PC-3 (cell line): ENCODE measurements at regions not wholly inside any gene's neighbourhood (a gene's known extent, or its start where the extent isn't known, plus 50 kb on each side); places are given as distances from the start of the nearest gene placed in this dataset.

Source experiments
- ATAC-seq: fragments of 200-7000 bp; cut with Tn5 transposase; 2 replicates; pipeline ENCODE4 v1.9.1; 2020; ENCODE audit warnings: mild to moderate bottlenecking, moderate library complexity
- BruUV-seq: library from RNA; stranded (reverse); fragments of 400-500 nt; replicated peaks from 2 replicates; lab custom pipeline; 2021; lab: Mats Ljungman, UMichigan
- CTCF ChIA-PET: fragments of 300-600 bp; sonication (Branson Sonifier 250); formaldehyde crosslinking; loops from one replicate; lab custom pipeline; 2022; ENCODE audit warnings: antibody characterized with exemption; lab: Charles Lee
- POLR2A ChIA-PET: fragments of 300-600 bp; sonication (Branson Sonifier 250); formaldehyde crosslinking; loops from one replicate; lab custom pipeline; 2022; ENCODE audit warnings: antibody characterized with exemption; ENCODE audit not compliant: unreplicated experiment; lab: Charles Lee
- DNase-seq: peaks from one replicate; pipeline ENCODE4 v3.0.0-alpha.2; 2015
- H2AFZ ChIP-seq: fragments of 300-600 bp; sonication (generic); 2 replicates; pipeline ENCODE4 v1.6.0; 2016; ENCODE audit warnings: antibody characterized with exemption, low read length
- H3F3A ChIP-seq: fragments of 300-600 bp; sonication (generic); one replicate; pipeline ENCODE4 v1.6.0; 2017; ENCODE audit warnings: antibody characterized with exemption, low read length, control low read depth, mild to moderate bottlenecking; ENCODE audit not compliant: unreplicated experiment
- H3K27ac ChIP-seq: fragments of 300-600 bp; sonication (generic); 2 replicates; pipeline ENCODE4 v1.5.1; 2016; ENCODE audit warnings: mild to moderate bottlenecking, low read length
- H3K27me3 ChIP-seq: fragments of 300-600 bp; sonication (generic); 2 replicates; pipeline ENCODE4 v1.6.1; 2016; ENCODE audit warnings: low read length, mixed read lengths
- H3K36me3 ChIP-seq: fragments of 300-600 bp; sonication (generic); 2 replicates; pipeline ENCODE4 v1.6.1; 2016; ENCODE audit warnings: low read depth, mixed run types, low read length, mixed read lengths
- H3K4me1 ChIP-seq: fragments of 300-600 bp; sonication (generic); 2 replicates; pipeline ENCODE4 v1.5.1; 2016; ENCODE audit warnings: low read length; ENCODE audit not compliant: insufficient read depth
- H3K4me2 ChIP-seq: fragments of 300-600 bp; sonication (generic); 2 replicates; pipeline ENCODE4 v1.6.0; 2016; ENCODE audit warnings: low read length
- H3K4me3 ChIP-seq: fragments of 300-600 bp; sonication (generic); 2 replicates; pipeline ENCODE4 v1.5.1; 2016; ENCODE audit warnings: mild to moderate bottlenecking, low read length, mixed read lengths
- H3K79me2 ChIP-seq: fragments of 300-600 bp; sonication (generic); 2 replicates; pipeline ENCODE4 v1.6.1; 2017; ENCODE audit warnings: low read length, mixed read lengths
- H3K9ac ChIP-seq: fragments of 300-600 bp; sonication (generic); 2 replicates; pipeline ENCODE4 v1.6.0; 2016; ENCODE audit warnings: mild to moderate bottlenecking, low read length
- H3K9me2 ChIP-seq: fragments of 300-600 bp; sonication (generic); replicated peaks from 2 replicates; pipeline ENCODE4 v1.6.1; 2016; ENCODE audit warnings: mixed run types, low read length, mixed read lengths
- H3K9me3 ChIP-seq: fragments of 300-600 bp; sonication (generic); 2 replicates; pipeline ENCODE4 v1.6.1; 2016; ENCODE audit warnings: low read length, mixed read lengths
- H4K20me1 ChIP-seq: fragments of 300-600 bp; sonication (generic); 2 replicates; pipeline ENCODE4 v1.6.1; 2016; ENCODE audit warnings: low read length, mixed read lengths
- EZH2 ChIP-seq: fragments of 300-600 bp; sonication (generic); IDR thresholded peaks from one replicate; pipeline ENCODE4 v1.6.1; 2017; ENCODE audit warnings: antibody characterized with exemption, mild to moderate bottlenecking, low read length; ENCODE audit not compliant: unreplicated experiment
- EZH2phosphoT487 ChIP-seq: fragments of 300-600 bp; sonication (generic); IDR thresholded peaks from 2 replicates; pipeline ENCODE4 v1.6.1; 2018; ENCODE audit warnings: mild to moderate bottlenecking, antibody characterized with exemption, low read length, borderline replicate concordance
- intact Hi-C: fragments of 100-400 bp; cut with micrococcal nuclease; formaldehyde crosslinking; loops from 2 replicates; pipeline ENCODE4 v1.9.0; 2023
- TF ChIP-seq, protein P1 (sequence below): fragments of 300-600 bp; sonication (generic); conservative IDR thresholded peaks from 2 replicates; pipeline ENCODE4 v1.5.1; 2017; ENCODE audit warnings: antibody characterized with exemption, low read depth, mild to moderate bottlenecking, low read length

DNA sequence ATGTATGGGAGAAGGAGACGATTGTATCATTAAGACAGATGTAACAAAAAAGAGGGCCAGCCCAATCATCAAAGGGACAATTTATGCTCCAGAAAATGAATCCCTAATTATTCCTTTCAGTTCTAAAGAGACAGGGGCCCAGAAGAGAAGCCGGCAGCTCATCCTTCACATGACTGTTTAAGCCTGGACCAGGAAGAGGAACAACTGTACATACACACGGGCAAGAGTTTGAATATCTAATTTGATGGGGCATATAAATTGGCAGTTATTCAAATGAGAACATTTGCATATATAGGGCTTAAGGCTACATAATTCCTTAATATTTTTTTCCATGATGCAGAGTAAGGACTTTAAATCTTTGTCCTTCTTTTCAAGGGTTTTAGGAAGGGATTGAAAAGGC lies 232.3 kb downstream of the TLE3 start:
- H3K9me2 ChIP-seq = no peaks in the 10 kb centered on the region
- ATAC-seq (no peak), DNase-seq (no peak)
- H3K27me3 ChIP-seq = no peaks in the 10 kb centered on the region
- no peak overlapping the region for H3K4me3 ChIP-seq
- BruUV-seq = no TSS peak
- H3K36me3 ChIP-seq = no peaks in the 10 kb centered on the region
- ChIA-PET POLR2A (no interaction called here), CTCF (no interaction called here)
- no peak overlapping the region for H2AFZ ChIP-seq
- intact Hi-C loops = no loop called here
- no peaks in the 10 kb centered on the region for H3F3A ChIP-seq
- H3K79me2 ChIP-seq = no peaks in the 10 kb centered on the region
- H3K4me1 ChIP-seq = peaks cover 4% of the 10 kb centered on the region; the same call in 1 of the 2 replicates
- H3K9me3 ChIP-seq = no peaks in the 10 kb centered on the region
- no peaks in the 10 kb centered on the region for H4K20me1 ChIP-seq
- TF ChIP-seq EZH2 (no peak), EZH2phosphoT487 (no peak)
- TF ChIP-seq, protein P1, sequence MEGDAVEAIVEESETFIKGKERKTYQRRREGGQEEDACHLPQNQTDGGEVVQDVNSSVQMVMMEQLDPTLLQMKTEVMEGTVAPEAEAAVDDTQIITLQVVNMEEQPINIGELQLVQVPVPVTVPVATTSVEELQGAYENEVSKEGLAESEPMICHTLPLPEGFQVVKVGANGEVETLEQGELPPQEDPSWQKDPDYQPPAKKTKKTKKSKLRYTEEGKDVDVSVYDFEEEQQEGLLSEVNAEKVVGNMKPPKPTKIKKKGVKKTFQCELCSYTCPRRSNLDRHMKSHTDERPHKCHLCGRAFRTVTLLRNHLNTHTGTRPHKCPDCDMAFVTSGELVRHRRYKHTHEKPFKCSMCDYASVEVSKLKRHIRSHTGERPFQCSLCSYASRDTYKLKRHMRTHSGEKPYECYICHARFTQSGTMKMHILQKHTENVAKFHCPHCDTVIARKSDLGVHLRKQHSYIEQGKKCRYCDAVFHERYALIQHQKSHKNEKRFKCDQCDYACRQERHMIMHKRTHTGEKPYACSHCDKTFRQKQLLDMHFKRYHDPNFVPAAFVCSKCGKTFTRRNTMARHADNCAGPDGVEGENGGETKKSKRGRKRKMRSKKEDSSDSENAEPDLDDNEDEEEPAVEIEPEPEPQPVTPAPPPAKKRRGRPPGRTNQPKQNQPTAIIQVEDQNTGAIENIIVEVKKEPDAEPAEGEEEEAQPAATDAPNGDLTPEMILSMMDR = no peak
- no peak overlapping the region for H3K9ac ChIP-seq
- H3K27ac ChIP-seq = no peak overlapping the region
- no peak overlapping the region for H3K4me2 ChIP-seq

DNA sequence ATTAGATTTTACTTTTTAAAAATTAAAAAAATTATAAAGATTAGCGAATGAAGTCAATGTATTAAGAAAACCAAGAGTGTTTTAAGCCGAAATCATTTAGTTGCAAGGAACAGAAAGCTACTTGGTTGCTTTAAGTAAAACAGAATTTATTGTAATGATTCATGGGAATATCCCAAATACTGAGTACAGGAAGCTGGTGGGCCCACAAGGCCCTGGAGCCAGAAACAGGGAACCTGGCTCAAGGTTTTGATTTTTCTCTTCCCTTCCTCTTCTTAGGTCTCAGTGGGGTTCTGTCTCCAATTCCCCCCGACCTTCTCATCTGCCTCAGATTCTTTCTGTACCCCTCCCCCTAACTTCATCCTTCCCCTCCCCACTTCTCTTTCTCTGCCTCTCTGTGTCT lies 229.0 kb downstream of the TLE3 start:
- Histone ChIP-seq H4K20me1 (no peaks in the 10 kb centered on the region), H3K27me3 (no peaks in the 10 kb centered on the region; the same call in 1 of the 2 replicates), H3K9me3 (no peaks in the 10 kb centered on the region), H3K79me2 (no peaks in the 10 kb centered on the region), H3K9me2 (no peaks in the 10 kb centered on the region), H3K4me3 (no peak overlapping the region), H3K27ac (no peak overlapping the region), H3K9ac (no peak overlapping the region), H3K4me2 (no peak overlapping the region), H3K4me1 (peaks cover 4% of the 10 kb centered on the region; the same call in 1 of the 2 replicates), H3F3A (no peaks in the 10 kb centered on the region), H2AFZ (no peak overlapping the region), H3K36me3 (no peaks in the 10 kb centered on the region)
- no peak for ATAC-seq
- DNase-seq = no peak
- intact Hi-C loops = no loop called here
- no TSS peak for BruUV-seq
- TF ChIP-seq, protein P1 = no peak
- TF ChIP-seq EZH2 (no peak), EZH2phosphoT487 (no peak)
- ChIA-PET POLR2A (no interaction called here), CTCF (no interaction called here)

DNA sequence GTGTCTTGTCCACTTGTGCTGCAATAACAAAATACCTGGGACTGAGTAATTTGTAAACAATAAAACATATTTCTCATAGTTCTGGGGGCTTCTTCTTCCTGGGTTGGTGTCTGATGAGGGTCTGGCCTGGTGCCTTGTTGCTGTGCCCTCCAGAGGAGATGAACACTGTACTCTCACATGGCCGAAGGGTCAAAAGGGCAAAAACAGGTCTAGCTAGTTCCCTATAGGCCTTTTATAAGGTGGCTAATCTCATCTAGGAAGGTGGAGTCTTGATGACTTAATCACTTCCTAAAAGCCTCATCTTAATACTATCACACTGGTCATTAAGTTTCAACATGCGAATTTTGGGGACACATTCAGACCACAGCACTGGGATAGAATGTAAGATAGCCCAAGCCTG lies 228.4 kb downstream of the TLE3 start:
- H4K20me1 ChIP-seq = no peaks in the 10 kb centered on the region
- no peaks in the 10 kb centered on the region for H3K9me3 ChIP-seq
- H3F3A ChIP-seq = no peaks in the 10 kb centered on the region
- no peak overlapping the region for H3K4me3 ChIP-seq
- ATAC-seq (no peak), DNase-seq (peak; percentile 17)
- ChIA-PET CTCF (no interaction called here), POLR2A (no interaction called here)
- H3K9ac ChIP-seq = no peak overlapping the region
- intact Hi-C loops = no loop called here
- H3K27me3 ChIP-seq = no peaks in the 10 kb centered on the region; the same call in 1 of the 2 replicates
- H3K27ac ChIP-seq = no peak overlapping the region
- H3K36me3 ChIP-seq = no peaks in the 10 kb centered on the region
- TF ChIP-seq, protein P1 = no peak
- no peak for TF ChIP-seq EZH2
- no peak for TF ChIP-seq EZH2phosphoT487
- H3K9me2 ChIP-seq = no peaks in the 10 kb centered on the region
- peaks cover 4% of the 10 kb centered on the region; the same call in 1 of the 2 replicates for H3K4me1 ChIP-seq
- no peak overlapping the region for H2AFZ ChIP-seq
- H3K4me2 ChIP-seq = no peak overlapping the region
- no TSS peak for BruUV-seq
- no peaks in the 10 kb centered on the region for H3K79me2 ChIP-seq
